Peyer's patch (tissue), 4 donors: ENCODE measurements at regions not wholly inside any gene's neighbourhood (a gene's known extent, or its start where the extent isn't known, plus 50 kb on each side); places are given as distances from the start of the nearest gene placed in this dataset.

Source experiments
- CTCF ChIP-seq, 6 experiments: fragments of 450-650 bp in 4 of 6; fragments of 200-600 bp in 2 of 6; sonication (generic) in 1 of 6; IDR thresholded peaks; one replicate each; pipeline ENCODE4 v1.5.1; 2017 to 2019; ENCODE audit warnings: antibody characterized with exemption in 6 of 6, mild to moderate bottlenecking in 3 of 6, moderate library complexity in 1 of 6
- POLR2A ChIP-seq, 2 donors: fragments of 450-650 bp; IDR thresholded peaks; one replicate each; pipeline ENCODE4 v1.5.1; 2017; ENCODE audit warnings: antibody characterized with exemption in 2 of 2, mild to moderate bottlenecking in 2 of 2, moderate library complexity in 2 of 2

- TF ChIP-seq CTCF (IDR thresholded peaks at IDR 0.05) (no peak), POLR2A (IDR thresholded peaks at IDR 0.05) (no peak)
These were observed 346.4 kb upstream of the NPSR1 start for GRCh38 chr7:34311591-34311990.
